Activated naive CD4-positive, alpha-beta T cell treated with anti-CD3 and anti-CD28 coated beads, Interleukin-2, amount 10 ng/mL, durations not matched to agents 7 days and 5 days (primary cell): ENCODE measurements at regions not wholly inside any gene's neighbourhood (a gene's known extent, or its start where the extent isn't known, plus 50 kb on each side); places are given as distances from the start of the nearest gene placed in this dataset.

Experiments
- CTCF ChIA-PET: fragments of 350-600 bp; sonication (Branson Sonifier 250); formaldehyde crosslinking; loops from one replicate; lab custom pipeline; 2021; ENCODE audit warnings: antibody characterized with exemption; lab: Charles Lee
- DNase-seq: peaks from one replicate; pipeline ENCODE4 v3.0.0-alpha.2; 2020
- H3K27ac Mint-ChIP-seq: one replicate; pipeline ENCODE4 v1.8.0; 2021; ENCODE audit warnings: mild to moderate bottlenecking, moderate library complexity, mixed read lengths
- H3K27me3 Mint-ChIP-seq: one replicate; pipeline ENCODE4 v1.8.0; 2021; ENCODE audit warnings: mild to moderate bottlenecking, mixed read lengths
- H3K36me3 Mint-ChIP-seq: one replicate; pipeline ENCODE4 v1.8.0; 2021; ENCODE audit warnings: mixed read lengths
- H3K4me1 Mint-ChIP-seq: one replicate; pipeline ENCODE4 v1.8.0; 2021; ENCODE audit warnings: mixed read lengths
- H3K4me3 Mint-ChIP-seq: one replicate; pipeline ENCODE4 v1.8.0; 2021; ENCODE audit warnings: mild to moderate bottlenecking, moderate library complexity, mixed read lengths
- H3K9me3 Mint-ChIP-seq: one replicate; pipeline ENCODE4 v1.8.0; 2021; ENCODE audit warnings: mixed read lengths

GRCh38 chr7:25574828-25575227 is 346.5 kb upstream of the NPVF start:
- CTCF ChIA-PET: interaction anchor here (1.0 to 1.3 kb wide), 3 partner anchors 8 to 183 kb away, joined by 3 to 4 read pairs (median 4); no protein-coding TSS in a partner anchor
- DNase-seq: no peak
- Mint-ChIP-seq H3K9me3 (no peaks in the 10 kb centered on the region), H3K27ac (no peak overlapping the region), H3K36me3 (no peaks in the 10 kb centered on the region), H3K4me3 (no peak overlapping the region), H3K4me1 (no peaks in the 10 kb centered on the region), H3K27me3 (peaks cover 4% of the 10 kb centered on the region)

GRCh38 chr7:25575634-25576033 is 347.3 kb upstream of the NPVF start:
- H3K9me3 Mint-ChIP-seq: no peaks in the 10 kb centered on the region
- DNase-seq: no peak
- no peaks in the 10 kb centered on the region for H3K4me1 Mint-ChIP-seq
- no peak overlapping the region for H3K4me3 Mint-ChIP-seq
- CTCF ChIA-PET: interaction anchor here (1.2 kb wide), 1 partner anchor 9 kb away, joined by 4 read pairs; no protein-coding TSS in a partner anchor
- no peaks in the 10 kb centered on the region for H3K36me3 Mint-ChIP-seq
- peaks cover 4% of the 10 kb centered on the region for H3K27me3 Mint-ChIP-seq
- no peak overlapping the region for H3K27ac Mint-ChIP-seq

GRCh38 chr7:25578991-25579777 is 350.9 kb upstream of the NPVF start:
- no peaks in the 10 kb centered on the region for H3K4me1 Mint-ChIP-seq
- H3K27ac Mint-ChIP-seq: no peak overlapping the region
- H3K4me3 Mint-ChIP-seq: no peak overlapping the region
- H3K36me3 Mint-ChIP-seq: no peaks in the 10 kb centered on the region
- CTCF ChIA-PET: interaction anchor here (0.6 to 1.4 kb wide), 4 partner anchors 9 to 796 kb away, joined by 3 to 4 read pairs (median 4); no protein-coding TSS in a partner anchor
- peaks cover 4% of the 10 kb centered on the region for H3K27me3 Mint-ChIP-seq
- DNase-seq: no peak
- H3K9me3 Mint-ChIP-seq: no peaks in the 10 kb centered on the region

GRCh38 chr7:25579778-25580075 is 351.4 kb upstream of the NPVF start:
- no peaks in the 10 kb centered on the region for H3K4me1 Mint-ChIP-seq
- H3K27me3 Mint-ChIP-seq: peaks cover 4% of the 10 kb centered on the region
- H3K36me3 Mint-ChIP-seq: no peaks in the 10 kb centered on the region
- H3K27ac Mint-ChIP-seq: no peak overlapping the region
- CTCF ChIA-PET: interaction anchor here (0.6 to 1.4 kb wide), 4 partner anchors 9 to 796 kb away, joined by 3 to 4 read pairs (median 4); no protein-coding TSS in a partner anchor
- DNase-seq: no peak
- no peak overlapping the region for H3K4me3 Mint-ChIP-seq
- H3K9me3 Mint-ChIP-seq: no peaks in the 10 kb centered on the region

- Mint-ChIP-seq H3K9me3 (no peaks in the 10 kb centered on the region), H3K27ac (no peak overlapping the region), H3K27me3 (peaks cover 4% of the 10 kb centered on the region), H3K36me3 (no peaks in the 10 kb centered on the region), H3K4me3 (no peak overlapping the region), H3K4me1 (no peaks in the 10 kb centered on the region)
- CTCF ChIA-PET: interaction anchor here (0.7 kb wide), 1 partner anchor 272 kb away, joined by 3 read pairs; no protein-coding TSS in a partner anchor
- DNase-seq: no peak
Observed at GRCh38 chr7:25580141-25580540, 351.9 kb upstream of the NPVF start.

GRCh38 chr7:25583621-25584020 is 355.3 kb upstream of the NPVF start:
- CTCF ChIA-PET: no interaction called here
- no peaks in the 10 kb centered on the region for H3K9me3 Mint-ChIP-seq
- H3K27me3 Mint-ChIP-seq: peaks cover 8% of the 10 kb centered on the region
- H3K27ac Mint-ChIP-seq: no peak overlapping the region
- H3K36me3 Mint-ChIP-seq: no peaks in the 10 kb centered on the region
- DNase-seq: no peak
- no peaks in the 10 kb centered on the region for H3K4me1 Mint-ChIP-seq
- no peak overlapping the region for H3K4me3 Mint-ChIP-seq

- DNase-seq: no peak
- H3K36me3 Mint-ChIP-seq: no peaks in the 10 kb centered on the region
- CTCF ChIA-PET: no interaction called here
- H3K4me1 Mint-ChIP-seq: no peaks in the 10 kb centered on the region
- peaks cover 5% of the 10 kb centered on the region for H3K27me3 Mint-ChIP-seq
- no peaks in the 10 kb centered on the region for H3K9me3 Mint-ChIP-seq
- H3K4me3 Mint-ChIP-seq: no peak overlapping the region
- H3K27ac Mint-ChIP-seq: no peak overlapping the region
Observed at GRCh38 chr7:25584112-25584938, 356.0 kb upstream of the NPVF start.

GRCh38 chr7:25586513-25586912 is 358.2 kb upstream of the NPVF start:
- Mint-ChIP-seq H3K9me3 (no peaks in the 10 kb centered on the region), H3K4me3 (no peak overlapping the region), H3K36me3 (no peaks in the 10 kb centered on the region), H3K27ac (no peak overlapping the region), H3K4me1 (no peaks in the 10 kb centered on the region), H3K27me3 (peaks cover 3% of the 10 kb centered on the region)
- no peak for DNase-seq
- CTCF ChIA-PET: interaction anchor here (0.8 to 1.0 kb wide), 2 partner anchors 265 to 327 kb away, joined by 3 read pairs; no protein-coding TSS in a partner anchor

GRCh38 chr7:25594122-25594521 is 365.8 kb upstream of the NPVF start:
- Mint-ChIP-seq H3K27me3 (peaks cover 5% of the 10 kb centered on the region), H3K4me3 (no peak overlapping the region), H3K36me3 (no peaks in the 10 kb centered on the region), H3K27ac (no peak overlapping the region), H3K9me3 (no peaks in the 10 kb centered on the region), H3K4me1 (peaks cover 12% of the 10 kb centered on the region)
- CTCF ChIA-PET: no interaction called here
- DNase-seq: no peak

GRCh38 chr7:25594728-25595127 is 366.4 kb upstream of the NPVF start:
- H3K36me3 Mint-ChIP-seq: no peaks in the 10 kb centered on the region
- CTCF ChIA-PET: interaction anchor here (0.7 kb wide), 1 partner anchor 32 kb away, joined by 3 read pairs; no protein-coding TSS in a partner anchor
- H3K4me1 Mint-ChIP-seq: peaks cover 12% of the 10 kb centered on the region
- peaks cover 10% of the 10 kb centered on the region for H3K27me3 Mint-ChIP-seq
- no peak overlapping the region for H3K27ac Mint-ChIP-seq
- no peak for DNase-seq
- H3K9me3 Mint-ChIP-seq: no peaks in the 10 kb centered on the region
- no peak overlapping the region for H3K4me3 Mint-ChIP-seq

- CTCF ChIA-PET: no interaction called here
- DNase-seq: no peak
- H3K27me3 Mint-ChIP-seq: peaks cover 10% of the 10 kb centered on the region
- H3K4me3 Mint-ChIP-seq: no peak overlapping the region
- no peak overlapping the region for H3K27ac Mint-ChIP-seq
- no peaks in the 10 kb centered on the region for H3K36me3 Mint-ChIP-seq
- H3K4me1 Mint-ChIP-seq: peaks cover 12% of the 10 kb centered on the region
- no peaks in the 10 kb centered on the region for H3K9me3 Mint-ChIP-seq
Observed at GRCh38 chr7:25595996-25596395, 367.7 kb upstream of the NPVF start.

GRCh38 chr7:25596443-25596842 is 368.2 kb upstream of the NPVF start:
- CTCF ChIA-PET: no interaction called here
- Mint-ChIP-seq H3K27ac (no peak overlapping the region), H3K4me3 (no peak overlapping the region), H3K4me1 (peaks cover 12% of the 10 kb centered on the region), H3K36me3 (no peaks in the 10 kb centered on the region), H3K9me3 (no peaks in the 10 kb centered on the region), H3K27me3 (peaks cover 10% of the 10 kb centered on the region)
- no peak for DNase-seq

GRCh38 chr7:25597946-25598345 is 369.7 kb upstream of the NPVF start:
- Mint-ChIP-seq H3K36me3 (no peaks in the 10 kb centered on the region), H3K27me3 (peaks cover 12% of the 10 kb centered on the region), H3K4me1 (peaks cover 12% of the 10 kb centered on the region), H3K9me3 (no peaks in the 10 kb centered on the region), H3K4me3 (no peak overlapping the region), H3K27ac (no peak overlapping the region)
- DNase-seq: no peak
- CTCF ChIA-PET: no interaction called here

GRCh38 chr7:25598765-25599164 is 370.5 kb upstream of the NPVF start:
- H3K27me3 Mint-ChIP-seq: peaks cover 19% of the 10 kb centered on the region
- H3K9me3 Mint-ChIP-seq: no peaks in the 10 kb centered on the region
- H3K27ac Mint-ChIP-seq: no peak overlapping the region
- H3K36me3 Mint-ChIP-seq: no peaks in the 10 kb centered on the region
- no peak overlapping the region for H3K4me3 Mint-ChIP-seq
- peaks cover 12% of the 10 kb centered on the region for H3K4me1 Mint-ChIP-seq
- no peak for DNase-seq
- CTCF ChIA-PET: no interaction called here
